Activated CD8-positive, alpha-beta memory T cell treated with anti-CD3 and anti-CD28 coated beads, Interleukin-2, amount 50 U/mL, for 48 hours (primary cell): ENCODE measurements at regions not wholly inside any gene's neighbourhood (a gene's known extent, or its start where the extent isn't known, plus 50 kb on each side); places are given as distances from the start of the nearest gene placed in this dataset.
"Not testable (repeated sequence)": the region's sequence is repeated elsewhere in the genome, so short reads cannot be mapped to it uniquely, and the experiment has no call there.

Source experiments
- DNase-seq: peaks from one replicate; pipeline ENCODE4 v3.0.0-alpha.2; 2020

- no peak for DNase-seq
These were observed 167.1 kb downstream of the PRL start for GRCh38 chr6:22129751-22130150.

GRCh38 chr6:22132656-22133055 lies 164.2 kb downstream of the PRL start:
- no peak for DNase-seq

GRCh38 chr6:22133357-22133756 lies 163.5 kb downstream of the PRL start:
- no peak for DNase-seq

- no peak for DNase-seq
These were observed 162.5 kb downstream of the PRL start for GRCh38 chr6:22134308-22134707.

- no peak for DNase-seq
These were observed 161.4 kb downstream of the PRL start for GRCh38 chr6:22135395-22135794.

GRCh38 chr6:22140736-22141135 lies 156.1 kb downstream of the PRL start:
- not testable (repeated sequence) for DNase-seq

GRCh38 chr6:22141241-22141745 lies 155.5 kb downstream of the PRL start:
- DNase-seq = no peak

GRCh38 chr6:22142856-22143255 lies 154.0 kb downstream of the PRL start:
- DNase-seq = no peak

- no peak for DNase-seq
These were observed 151.5 kb downstream of the PRL start for GRCh38 chr6:22145376-22145775.

GRCh38 chr6:22145823-22146677 lies 150.8 kb downstream of the PRL start:
- DNase-seq = no peak

GRCh38 chr6:22146678-22146930 lies 150.2 kb downstream of the PRL start:
- no peak for DNase-seq

- DNase-seq = no peak
These were observed 149.7 kb downstream of the PRL start for GRCh38 chr6:22146931-22147701.

- DNase-seq = no peak
These were observed 148.7 kb downstream of the PRL start for GRCh38 chr6:22147921-22148776.

GRCh38 chr6:22149096-22149495 lies 147.7 kb downstream of the PRL start:
- DNase-seq = no peak

GRCh38 chr6:22149501-22150367 lies 147.1 kb downstream of the PRL start:
- DNase-seq = no peak

GRCh38 chr6:22150368-22151035 lies 146.3 kb downstream of the PRL start:
- DNase-seq = no peak

- no peak for DNase-seq
These were observed 144.9 kb downstream of the PRL start for GRCh38 chr6:22151892-22152291.

- DNase-seq = no peak
These were observed 144.0 kb downstream of the PRL start for GRCh38 chr6:22152841-22153240.

GRCh38 chr6:22153384-22154158 lies 143.3 kb downstream of the PRL start:
- no peak for DNase-seq

- no peak for DNase-seq
These were observed 141.3 kb downstream of the PRL start for GRCh38 chr6:22155551-22155950.

GRCh38 chr6:22157233-22157632 lies 139.6 kb downstream of the PRL start:
- no peak for DNase-seq
